ENCODE measurements at regions not wholly inside any gene's neighbourhood (a gene's known extent, or its start where the extent isn't known, plus 50 kb on each side); places are given as distances from the start of the nearest gene placed in this dataset.

DNA sequence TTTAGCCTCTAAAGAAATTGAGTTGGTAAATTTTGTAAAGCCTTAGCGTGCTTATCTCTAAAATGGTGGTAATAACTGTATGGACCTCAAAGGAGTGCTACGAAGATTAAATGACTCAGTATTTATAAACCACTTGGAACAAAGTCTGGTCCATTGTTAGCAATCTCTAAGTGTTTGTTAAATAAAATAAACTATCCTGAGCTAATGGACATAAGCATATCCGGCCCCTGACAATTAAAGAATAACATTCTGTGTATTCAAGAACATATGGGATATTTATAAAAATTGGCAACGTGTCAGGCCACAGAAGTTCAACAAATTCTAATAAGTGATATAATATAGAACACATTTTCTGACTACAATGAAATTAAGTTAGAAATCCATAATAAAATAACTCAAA is 71.0 kb downstream of the MYEOV start:
- ChIA-PET CTCF (no interaction called here), POLR2A (no interaction called here)
- Mint-ChIP-seq H3K4me1 (ENCODE audit: low read depth, unreplicated experiment) (peaks cover 7% of the 10 kb centered on the region), H3K36me3 (ENCODE audit: insufficient read depth, unreplicated experiment) (no peaks in the 10 kb centered on the region), H3K27ac (ENCODE audit: unreplicated experiment) (no peak overlapping the region), H3K4me3 (ENCODE audit: unreplicated experiment) (no peak overlapping the region), H3K9me3 (ENCODE audit: unreplicated experiment) (peaks cover 12% of the 10 kb centered on the region), H3K27me3 (ENCODE audit: insufficient read depth, unreplicated experiment) (no peaks in the 10 kb centered on the region)
- intact Hi-C loops (cut with micrococcal nuclease; ENCODE audit: unreplicated experiment) = no loop called here
- TF ChIP-seq, protein P1, sequence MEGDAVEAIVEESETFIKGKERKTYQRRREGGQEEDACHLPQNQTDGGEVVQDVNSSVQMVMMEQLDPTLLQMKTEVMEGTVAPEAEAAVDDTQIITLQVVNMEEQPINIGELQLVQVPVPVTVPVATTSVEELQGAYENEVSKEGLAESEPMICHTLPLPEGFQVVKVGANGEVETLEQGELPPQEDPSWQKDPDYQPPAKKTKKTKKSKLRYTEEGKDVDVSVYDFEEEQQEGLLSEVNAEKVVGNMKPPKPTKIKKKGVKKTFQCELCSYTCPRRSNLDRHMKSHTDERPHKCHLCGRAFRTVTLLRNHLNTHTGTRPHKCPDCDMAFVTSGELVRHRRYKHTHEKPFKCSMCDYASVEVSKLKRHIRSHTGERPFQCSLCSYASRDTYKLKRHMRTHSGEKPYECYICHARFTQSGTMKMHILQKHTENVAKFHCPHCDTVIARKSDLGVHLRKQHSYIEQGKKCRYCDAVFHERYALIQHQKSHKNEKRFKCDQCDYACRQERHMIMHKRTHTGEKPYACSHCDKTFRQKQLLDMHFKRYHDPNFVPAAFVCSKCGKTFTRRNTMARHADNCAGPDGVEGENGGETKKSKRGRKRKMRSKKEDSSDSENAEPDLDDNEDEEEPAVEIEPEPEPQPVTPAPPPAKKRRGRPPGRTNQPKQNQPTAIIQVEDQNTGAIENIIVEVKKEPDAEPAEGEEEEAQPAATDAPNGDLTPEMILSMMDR (IDR thresholded peaks at IDR 0.05; ENCODE audit: insufficient read depth in 1 of 2, low read depth in 1 of 2, low read length in 1 of 2, severe bottlenecking in 1 of 2, unreplicated experiment in 1 of 2) = no peak
- Histone ChIP-seq H3K9me3 (peaks cover 14% of the 10 kb centered on the region), H3K4me1 (peaks cover 14% of the 10 kb centered on the region), H3K27me3 (replicated peaks; ENCODE audit: control insufficient read depth, insufficient read depth, low read length) (no peaks in the 10 kb centered on the region), H3K4me3 (ENCODE audit: low read depth, low read length) (no peak overlapping the region), H3K36me3 (ENCODE audit: control insufficient read depth, insufficient read depth, low read length) (no peaks in the 10 kb centered on the region)
- BruUV-seq (replicated peaks) = no TSS peak
- no peak for DNase-seq

DNA sequence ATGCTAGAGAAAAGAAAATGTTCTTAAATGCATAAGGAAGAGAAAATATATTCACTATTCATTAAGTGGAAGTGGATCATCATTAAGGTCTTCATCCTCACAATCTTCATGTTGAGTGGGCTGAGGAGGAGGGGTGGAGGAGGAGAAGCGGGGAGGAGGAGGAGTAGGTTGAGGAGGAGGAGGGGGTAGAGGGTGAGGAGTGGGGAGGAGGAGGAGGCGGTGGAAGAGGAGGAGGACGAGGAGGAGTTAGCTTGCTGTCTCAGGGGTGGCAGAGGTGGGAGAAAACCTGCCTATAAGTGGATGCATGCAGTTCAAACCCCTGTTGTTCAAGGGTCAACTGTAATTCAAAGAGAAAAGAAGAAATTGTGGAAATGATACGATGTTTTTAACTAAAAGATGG is 71.6 kb downstream of the MYEOV start:
- Mint-ChIP-seq H3K27me3 (ENCODE audit: insufficient read depth, unreplicated experiment) (no peaks in the 10 kb centered on the region), H3K36me3 (ENCODE audit: insufficient read depth, unreplicated experiment) (no peaks in the 10 kb centered on the region), H3K27ac (ENCODE audit: unreplicated experiment) (no peak overlapping the region), H3K9me3 (ENCODE audit: unreplicated experiment) (peaks cover 16% of the 10 kb centered on the region), H3K4me3 (ENCODE audit: unreplicated experiment) (no peak overlapping the region), H3K4me1 (ENCODE audit: low read depth, unreplicated experiment) (peaks cover 7% of the 10 kb centered on the region)
- H3K4me3 ChIP-seq (ENCODE audit: low read depth, low read length) = no peak overlapping the region
- no peak for DNase-seq
- no TSS peak for BruUV-seq (replicated peaks)
- no peaks in the 10 kb centered on the region for H3K36me3 ChIP-seq (ENCODE audit: control insufficient read depth, insufficient read depth, low read length)
- H3K9me3 ChIP-seq = peaks cover 8% of the 10 kb centered on the region
- no peaks in the 10 kb centered on the region for H3K27me3 ChIP-seq (replicated peaks; ENCODE audit: control insufficient read depth, insufficient read depth, low read length)
- H3K4me1 ChIP-seq = peaks cover 10% of the 10 kb centered on the region
- ChIA-PET CTCF (interaction anchor here (0.6 kb wide), 2 partner anchors 14 to 1573 kb away, joined by 4 read pairs; no protein-coding TSS in a partner anchor), POLR2A (interaction anchor here (0.6 kb wide), 2 partner anchors 9 to 16 kb away, joined by 5 to 7 read pairs; no protein-coding TSS in a partner anchor)
- intact Hi-C loops (cut with micrococcal nuclease; ENCODE audit: unreplicated experiment) = no loop called here
- TF ChIP-seq, protein P1 (IDR thresholded peaks at IDR 0.05; ENCODE audit: insufficient read depth in 1 of 2, low read depth in 1 of 2, low read length in 1 of 2, severe bottlenecking in 1 of 2, unreplicated experiment in 1 of 2) = no peak

DNA sequence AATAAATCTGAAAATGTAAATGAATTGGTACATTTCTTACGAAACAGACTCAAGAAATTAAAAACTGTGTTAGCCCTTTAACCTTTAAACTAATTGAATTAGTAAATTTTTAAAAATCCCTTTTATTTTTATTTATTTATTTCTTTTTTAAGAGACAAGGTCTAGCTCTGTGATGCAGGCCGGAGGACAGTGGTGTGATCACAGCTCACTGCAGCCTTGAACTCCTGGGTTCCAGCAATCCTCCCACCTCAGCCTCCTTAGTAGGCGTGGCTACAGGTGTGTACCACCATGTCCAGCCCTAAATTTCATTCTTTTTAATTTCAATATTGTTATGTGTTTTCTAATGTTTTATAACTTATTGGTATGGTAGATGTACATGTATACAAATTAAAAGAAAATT is 72.6 kb downstream of the MYEOV start:
- no TSS peak for BruUV-seq (replicated peaks)

More for the DNA sequence above, 72.6 kb downstream of the MYEOV start:
- no peaks in the 10 kb centered on the region for H3K36me3 ChIP-seq (ENCODE audit: control insufficient read depth, insufficient read depth, low read length)
- intact Hi-C loops (cut with micrococcal nuclease; ENCODE audit: unreplicated experiment) = no loop called here
- no peak overlapping the region for H3K4me3 ChIP-seq (ENCODE audit: low read depth, low read length)
- no peak for DNase-seq
- POLR2A ChIA-PET = no interaction called here
- H3K4me1 Mint-ChIP-seq (ENCODE audit: low read depth, unreplicated experiment) = peaks cover under 1% of the 10 kb centered on the region
- no peaks in the 10 kb centered on the region for H3K36me3 Mint-ChIP-seq (ENCODE audit: insufficient read depth, unreplicated experiment)
- no peaks in the 10 kb centered on the region for H3K27me3 ChIP-seq (replicated peaks; ENCODE audit: control insufficient read depth, insufficient read depth, low read length)
- peaks cover 16% of the 10 kb centered on the region for H3K9me3 Mint-ChIP-seq (ENCODE audit: unreplicated experiment)
- H3K27ac Mint-ChIP-seq (ENCODE audit: unreplicated experiment) = no peak overlapping the region
- H3K9me3 ChIP-seq = peaks cover 8% of the 10 kb centered on the region
- TF ChIP-seq, protein P1 (IDR thresholded peaks at IDR 0.05; ENCODE audit: insufficient read depth in 1 of 2, low read depth in 1 of 2, low read length in 1 of 2, severe bottlenecking in 1 of 2, unreplicated experiment in 1 of 2) = no peak
- no peak overlapping the region for H3K4me3 Mint-ChIP-seq (ENCODE audit: unreplicated experiment)
- H3K27me3 Mint-ChIP-seq (ENCODE audit: insufficient read depth, unreplicated experiment) = no peaks in the 10 kb centered on the region
- no peaks in the 10 kb centered on the region; the same call in 1 of the 2 replicates for H3K4me1 ChIP-seq
- CTCF ChIA-PET = interaction anchor here (1.4 kb wide), 1 partner anchor 235 kb away, joined by 3 read pairs; no protein-coding TSS in a partner anchor

Measured in Caco-2 (cell line).